GM18867 (cell line): ENCODE measurements at regions not wholly inside any gene's neighbourhood (a gene's known extent, or its start where the extent isn't known, plus 50 kb on each side); places are given as distances from the start of the nearest gene placed in this dataset.
"Not testable (repeated sequence)": the region's sequence is repeated elsewhere in the genome, so short reads cannot be mapped to it uniquely, and the experiment has no call there.

Experiments used
- ATAC-seq: cut with Tn5 transposase; IDR thresholded peaks from one replicate; pipeline ENCODE4 v1.9.1; 2021; ENCODE audit warnings: mild to moderate bottlenecking, moderate library complexity; ENCODE audit not compliant: unreplicated experiment

DNA sequence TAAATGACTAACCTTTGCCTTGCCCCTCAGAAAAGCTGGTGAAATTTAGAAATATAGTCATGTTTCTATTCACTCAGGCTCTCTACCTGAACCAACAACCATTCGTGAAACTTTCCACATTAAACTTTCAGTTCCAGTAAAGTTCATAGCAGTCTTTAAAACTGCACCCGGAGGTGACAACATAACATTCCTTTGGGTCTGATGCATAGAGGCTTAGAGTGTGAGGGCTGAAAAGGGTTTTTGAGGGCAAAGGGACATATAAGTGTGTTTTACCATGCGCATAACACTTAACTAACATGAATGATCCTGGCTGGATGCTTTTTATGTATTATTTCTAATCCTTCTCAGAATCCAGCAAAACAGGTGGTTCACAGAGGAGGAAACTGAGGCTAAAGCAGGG is 471.7 kb upstream of the MCTP2 start:
- no peak for ATAC-seq

DNA sequence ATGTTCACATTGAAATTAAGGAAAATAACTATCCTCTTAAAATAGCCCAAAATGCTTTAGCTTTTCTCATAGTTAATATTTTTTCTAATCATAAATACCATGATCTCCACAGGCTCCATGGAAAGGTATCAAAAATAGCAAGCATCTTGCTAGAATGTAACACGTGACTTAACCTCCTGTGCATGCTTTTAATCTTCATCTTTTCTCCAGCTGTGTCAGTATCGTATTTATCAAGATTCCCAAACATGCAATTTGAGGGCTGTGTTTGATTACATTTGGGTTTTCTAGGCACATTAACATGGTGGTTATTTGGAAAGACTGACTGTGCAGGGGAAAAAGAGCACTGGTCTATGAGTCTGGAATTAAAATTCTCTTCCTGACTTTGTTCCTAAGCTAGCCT is 472.5 kb upstream of the MCTP2 start:
- no peak for ATAC-seq

DNA sequence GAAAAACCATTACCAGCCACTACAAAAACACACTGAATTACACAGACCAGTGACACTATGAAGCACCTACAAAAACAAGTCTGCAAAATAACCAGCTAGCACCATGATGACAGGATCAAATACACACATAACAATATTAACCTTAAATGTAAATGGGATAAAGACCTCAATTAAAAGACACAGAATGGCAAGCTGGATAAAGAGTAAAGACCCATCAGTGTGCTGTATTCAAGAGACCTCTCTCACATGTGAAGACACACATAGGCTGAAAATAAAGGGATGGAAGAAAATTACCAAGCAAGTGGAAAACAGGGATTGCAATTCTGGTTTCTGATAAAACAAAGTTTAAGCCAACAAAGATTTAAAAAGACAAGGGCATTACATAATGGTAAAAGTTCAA is 482.7 kb upstream of the MCTP2 start:
- no peak for ATAC-seq

DNA sequence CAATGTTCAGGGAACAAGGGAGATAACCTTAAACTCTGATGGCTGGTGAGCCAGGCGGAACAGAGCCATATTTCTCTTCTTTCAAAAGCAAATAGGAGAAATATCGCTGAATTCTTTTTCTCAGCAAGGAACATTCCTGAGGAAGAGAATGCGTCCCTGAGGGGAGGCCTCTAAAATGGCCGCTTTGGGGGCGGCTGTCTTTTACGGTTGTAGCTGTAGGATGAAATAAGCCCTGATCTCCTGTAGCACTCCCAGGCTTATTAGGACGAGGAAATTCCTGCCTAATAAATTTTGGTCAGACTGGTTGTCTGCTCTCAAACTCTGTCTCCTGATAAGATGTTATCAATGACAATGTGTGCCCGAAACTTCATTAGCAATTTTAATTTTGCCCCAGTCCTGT is 496.4 kb upstream of the MCTP2 start:
- not testable (repeated sequence) for ATAC-seq

DNA sequence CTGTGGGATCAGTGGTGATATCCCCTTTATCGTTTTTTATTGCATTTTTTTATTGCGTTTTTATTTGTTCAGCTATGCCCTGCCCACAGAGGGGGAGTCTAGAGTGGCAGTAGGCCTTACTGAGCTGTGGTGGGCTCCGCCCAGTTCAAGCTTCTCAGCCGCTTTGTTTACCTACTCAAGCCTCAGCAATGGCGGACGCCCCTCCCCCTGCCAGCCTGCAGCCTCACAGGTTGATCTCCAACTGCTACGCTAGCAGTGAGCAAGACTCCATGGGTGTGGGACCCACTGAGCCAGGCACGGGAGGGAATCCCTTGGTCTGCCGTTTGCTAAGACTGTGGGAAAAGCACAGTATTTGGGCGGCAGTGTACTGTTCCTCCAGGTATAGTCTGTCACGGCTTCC is 500.6 kb upstream of the MCTP2 start:
- no peak for ATAC-seq

DNA sequence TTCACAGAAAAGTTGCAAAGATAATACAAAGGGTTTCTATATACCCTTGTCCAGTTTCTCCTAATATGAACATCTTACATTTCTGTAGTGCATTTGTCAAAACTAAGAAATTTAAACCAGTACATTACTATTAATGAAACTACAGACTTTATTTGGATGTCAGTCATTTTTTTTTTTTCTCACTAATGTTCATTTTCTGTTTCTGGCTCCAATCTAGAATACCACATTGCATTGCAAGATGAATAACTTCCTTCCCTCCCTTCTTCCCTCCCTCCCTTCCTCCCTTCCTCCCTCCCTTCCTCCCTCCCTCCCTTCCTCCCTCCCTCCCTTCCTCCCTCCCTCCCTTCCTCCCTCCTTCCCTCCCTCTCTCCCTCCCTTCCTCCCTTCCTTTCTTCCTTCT is 509.2 kb upstream of the MCTP2 start:
- ATAC-seq: no peak

DNA sequence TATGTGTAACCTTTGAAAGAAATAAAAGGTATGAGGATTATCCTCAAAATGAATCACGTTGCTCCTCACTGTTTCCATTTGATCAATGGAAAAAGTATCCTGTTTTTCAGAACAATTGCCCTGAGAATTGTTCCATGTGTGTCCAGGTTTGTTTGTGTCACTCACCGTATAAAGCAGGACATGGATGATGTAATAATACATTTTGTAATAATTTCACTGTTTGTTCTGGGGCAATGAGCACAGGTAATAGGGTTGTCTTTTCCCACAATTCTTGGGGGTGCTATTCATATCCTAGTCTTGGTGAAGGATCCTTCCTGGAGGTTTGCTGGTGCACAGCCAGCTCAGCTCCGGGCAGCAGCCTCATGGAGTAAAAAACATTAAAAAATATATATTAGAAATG is 510.8 kb upstream of the MCTP2 start:
- ATAC-seq: no peak

DNA sequence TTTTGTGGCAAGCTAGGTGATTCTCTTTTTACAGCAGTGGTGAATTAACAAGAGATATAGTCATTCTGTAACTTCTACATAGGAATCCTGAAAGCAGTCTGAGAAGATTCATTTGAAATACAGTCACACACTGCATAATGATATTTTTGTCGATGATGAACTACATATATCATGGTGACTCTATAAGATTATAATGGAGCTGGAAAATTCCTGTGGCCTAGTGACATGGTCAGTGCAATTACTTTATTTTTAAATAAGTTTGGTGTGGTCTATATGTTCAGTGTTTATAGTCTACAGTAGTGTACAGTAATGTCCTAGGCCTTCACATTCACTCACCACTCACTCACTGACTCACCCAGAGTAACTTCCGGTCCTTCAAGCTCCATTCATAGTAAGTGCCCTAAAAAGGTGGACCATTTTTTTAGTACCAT is 511.4 kb upstream of the MCTP2 start:
- no peak for ATAC-seq

DNA sequence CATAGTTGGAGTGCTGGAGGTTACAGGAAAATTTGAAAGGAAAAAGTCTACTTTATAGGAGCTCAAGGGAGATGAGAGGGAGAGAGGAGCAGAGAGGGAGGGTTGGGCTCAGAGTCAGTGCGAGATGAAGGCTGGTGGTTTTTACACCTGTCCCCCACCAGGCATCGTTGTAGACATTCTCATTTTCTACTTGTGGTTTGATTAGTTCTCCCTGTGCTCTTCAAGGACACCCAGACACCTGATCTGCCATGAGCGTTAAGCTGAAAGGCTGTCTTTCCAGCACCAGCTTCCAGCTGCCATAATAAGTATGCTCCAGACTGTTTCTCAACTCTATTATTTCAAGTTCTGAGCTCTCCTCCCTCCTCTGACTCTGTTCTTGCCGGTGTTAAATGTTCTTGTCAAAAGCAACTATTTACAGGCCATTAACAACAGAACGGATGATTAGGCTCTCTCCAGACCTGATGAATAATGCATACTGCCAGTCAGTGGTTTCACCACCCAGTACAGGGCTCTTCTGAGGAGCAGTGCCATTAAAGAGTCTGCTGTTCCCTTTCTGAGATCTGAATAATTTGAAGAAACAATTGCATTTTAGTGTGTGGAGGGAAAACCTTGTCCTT is 514.6 kb upstream of the MCTP2 start:
- no peak for ATAC-seq

DNA sequence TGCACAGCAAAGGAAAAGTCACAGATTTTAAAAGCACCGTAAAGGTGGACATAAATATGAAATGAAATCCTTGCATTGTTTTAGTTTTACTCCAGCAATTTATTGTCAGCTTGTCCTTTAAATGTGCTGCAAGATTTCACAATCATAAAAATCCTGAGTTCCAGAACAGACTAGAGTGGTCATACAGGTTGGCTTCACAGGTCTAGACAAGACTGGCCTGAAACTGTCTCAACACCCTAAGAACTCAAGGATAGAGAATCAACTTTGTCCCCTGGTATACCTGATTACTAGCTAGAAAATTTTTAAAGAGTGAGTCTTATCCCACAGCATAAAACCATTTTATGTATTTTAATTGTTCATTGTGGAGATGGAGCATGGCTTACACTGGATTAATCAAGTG is 521.7 kb upstream of the MCTP2 start:
- no peak for ATAC-seq

DNA sequence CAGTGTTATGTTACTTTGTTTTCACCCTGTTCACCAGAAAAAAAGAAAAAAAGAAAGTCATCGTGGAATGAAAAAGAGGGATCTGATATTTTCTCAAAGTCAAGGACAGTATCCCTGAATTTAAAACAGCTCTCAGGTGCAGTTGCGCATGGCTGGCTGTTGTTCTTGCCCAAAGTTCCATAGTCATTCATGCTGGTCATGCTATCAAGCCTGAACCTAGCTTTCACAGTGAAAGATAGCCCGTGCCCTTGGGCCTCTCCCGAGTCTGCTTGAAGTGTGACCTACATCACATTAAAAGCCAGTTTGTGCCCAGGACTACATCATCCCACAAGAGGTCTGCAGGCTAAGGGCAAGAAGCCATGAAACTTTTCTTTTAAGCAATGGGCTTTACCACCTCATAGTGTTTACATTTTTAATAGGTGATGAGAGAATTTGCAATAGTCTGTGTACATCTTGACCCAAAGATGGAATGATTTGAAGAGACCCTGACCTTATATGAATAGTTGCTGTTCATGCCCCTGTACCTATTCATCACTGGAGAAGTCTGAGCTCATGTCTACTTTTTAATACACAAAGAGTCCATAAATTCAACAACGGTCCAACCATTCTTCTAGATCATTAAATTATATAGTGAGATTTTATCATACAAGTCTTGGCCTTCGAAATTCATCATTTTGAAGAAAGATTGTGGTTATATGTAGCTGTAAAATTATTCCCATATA is 522.5 kb upstream of the MCTP2 start:
- ATAC-seq: no peak

DNA sequence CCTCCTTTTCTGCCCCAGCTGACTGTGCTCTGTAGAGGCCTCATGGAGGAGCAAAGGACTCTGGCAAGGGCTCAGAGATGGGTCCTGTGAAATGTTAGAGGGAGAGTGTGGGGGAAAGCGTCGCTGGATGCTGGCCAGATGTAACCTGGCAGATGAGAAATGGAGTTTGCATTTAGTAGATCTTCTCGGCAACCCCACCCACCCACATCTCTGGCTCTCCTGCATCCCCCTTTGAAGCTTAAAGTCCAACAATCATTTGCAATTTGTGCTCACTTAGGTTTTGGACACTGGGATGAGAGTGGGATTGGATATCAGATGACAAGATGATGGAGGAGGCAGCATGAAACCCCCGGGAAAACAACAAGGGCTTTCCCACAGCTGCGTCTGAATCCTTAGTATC is 523.6 kb upstream of the MCTP2 start:
- ATAC-seq: no peak

DNA sequence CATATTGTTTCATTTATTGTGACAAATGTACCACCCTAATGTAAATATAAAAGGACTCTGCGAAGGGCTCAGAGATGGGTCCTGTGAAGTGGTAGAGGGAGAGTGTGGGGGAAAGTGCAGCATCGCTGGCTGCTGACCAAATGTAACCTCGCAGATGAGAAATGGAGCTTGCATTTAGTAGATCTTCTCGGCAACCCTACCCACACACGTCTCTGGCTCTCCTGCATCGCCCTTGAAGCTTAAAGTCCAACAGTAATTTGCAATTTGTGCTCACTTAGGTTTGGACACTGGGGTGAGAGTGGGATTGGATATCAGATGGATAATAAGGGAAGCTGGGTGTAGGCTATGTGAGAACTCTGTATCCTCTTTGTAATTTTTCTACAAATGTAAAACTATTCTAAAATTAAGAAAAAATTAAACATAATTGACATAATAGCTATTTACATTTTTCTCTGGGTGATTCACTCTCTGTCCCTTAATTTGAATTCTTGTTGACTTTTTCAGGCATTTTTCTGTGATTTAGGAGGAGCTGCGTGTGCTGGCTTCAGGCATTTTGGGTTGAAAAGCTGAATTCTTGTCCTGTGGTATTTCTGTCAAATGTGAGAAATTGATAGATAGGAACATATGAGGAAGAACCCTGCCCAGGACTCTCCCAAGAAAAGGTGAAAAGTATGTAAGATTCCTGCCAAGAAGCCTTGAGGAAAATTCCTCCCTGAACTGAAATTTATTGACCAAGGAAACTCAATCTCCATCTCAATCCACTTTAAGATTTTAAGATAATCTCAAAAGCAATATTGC is 524.7 kb upstream of the MCTP2 start:
- no peak for ATAC-seq

DNA sequence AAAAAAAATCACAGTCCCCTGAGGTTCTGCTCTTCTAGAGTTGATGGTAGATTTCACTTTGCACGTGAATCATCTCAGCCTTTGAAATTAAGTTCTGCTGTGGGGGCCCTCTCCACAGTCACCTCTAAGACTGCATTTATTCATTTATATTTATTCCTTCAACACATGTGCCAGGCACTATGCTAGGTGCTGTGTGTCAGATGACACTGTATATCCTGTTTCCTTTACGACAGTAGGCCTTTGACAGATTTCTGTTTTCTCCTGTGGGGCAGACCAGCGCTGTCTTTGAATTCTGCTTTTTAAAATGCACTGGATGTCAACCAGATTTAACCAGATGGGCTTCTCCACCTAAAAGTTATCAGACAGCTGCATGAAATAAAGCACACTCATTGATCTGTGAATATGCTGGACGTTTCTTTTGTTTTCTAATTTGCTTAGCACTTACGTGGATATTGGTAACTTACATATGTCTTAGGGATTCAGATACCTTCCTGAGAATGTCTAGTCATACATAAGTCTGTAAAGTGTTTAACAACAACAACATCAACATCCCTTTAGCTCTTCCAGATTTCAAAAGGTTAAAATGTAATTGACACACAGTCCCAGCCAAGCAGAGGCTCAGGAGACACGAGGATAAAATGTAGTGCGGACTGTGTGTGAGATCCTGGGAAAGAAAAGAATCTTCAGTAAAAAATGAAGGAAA is 525.5 kb upstream of the MCTP2 start:
- ATAC-seq: no peak

DNA sequence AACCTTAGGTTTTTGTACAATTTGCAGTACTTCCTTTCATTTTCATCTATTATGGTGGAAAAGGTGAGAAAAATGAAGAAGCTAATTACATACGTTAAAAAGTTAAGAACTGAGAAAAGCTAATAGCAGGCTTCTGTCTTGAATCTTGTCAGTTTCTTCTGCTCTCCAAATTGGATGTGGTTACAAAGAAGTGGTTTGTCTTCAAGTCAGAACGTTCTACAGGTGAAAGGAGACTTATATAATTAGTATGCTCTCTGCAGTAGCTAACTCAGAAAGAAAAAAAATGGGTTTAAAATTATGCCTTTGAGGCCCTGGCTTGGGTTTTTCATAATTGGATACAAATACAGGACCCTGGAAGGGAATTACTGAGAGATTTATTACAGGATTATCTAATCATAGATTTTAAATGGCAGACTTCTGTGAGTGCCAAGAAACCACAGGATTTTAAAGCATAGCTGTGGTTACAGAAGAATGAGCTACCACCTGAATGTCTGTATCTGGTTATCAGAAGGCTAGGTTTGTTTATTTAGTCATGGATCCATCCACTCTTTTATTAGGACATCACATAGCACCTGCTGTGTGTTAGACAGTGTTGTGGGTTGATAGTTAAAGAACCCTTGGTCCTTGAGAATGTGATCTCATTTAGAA is 528.1 kb upstream of the MCTP2 start:
- ATAC-seq: no peak

DNA sequence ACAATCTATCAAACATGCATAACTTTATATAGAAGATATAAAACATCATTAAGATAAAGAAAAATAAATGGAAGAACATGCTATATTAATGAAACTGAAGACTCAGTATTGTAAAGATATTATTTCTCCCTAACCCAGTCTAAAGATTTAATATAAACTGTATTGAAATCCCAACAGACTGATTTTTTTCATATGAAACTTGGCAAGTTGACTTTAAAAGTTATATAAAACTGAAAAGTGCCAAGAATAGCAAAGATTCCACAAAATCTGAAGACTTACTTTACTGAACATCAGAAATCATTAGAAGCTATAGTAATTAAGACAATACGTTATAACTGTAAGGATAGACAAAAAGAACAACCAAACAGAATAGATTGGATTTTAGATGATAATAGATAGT is 531.3 kb upstream of the MCTP2 start:
- ATAC-seq: no peak

DNA sequence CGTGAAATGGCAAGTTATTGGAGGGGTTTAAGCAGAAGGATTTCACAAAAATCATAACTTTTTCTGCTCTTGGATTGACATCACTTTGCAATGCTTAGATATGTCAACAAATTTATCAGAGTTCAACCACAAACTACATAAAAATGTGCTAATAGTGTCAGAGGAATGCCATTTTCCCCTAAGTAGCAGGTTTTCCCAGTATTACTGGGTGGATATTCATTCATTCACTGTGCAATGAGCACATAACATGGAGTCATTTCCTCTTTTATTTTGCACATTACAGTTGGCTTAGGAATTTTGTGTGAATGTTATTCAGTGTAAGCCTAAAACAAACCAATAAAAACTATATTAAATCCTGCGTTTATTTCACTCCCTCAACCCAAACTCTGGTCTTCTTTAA is 537.3 kb upstream of the MCTP2 start:
- ATAC-seq: no peak

DNA sequence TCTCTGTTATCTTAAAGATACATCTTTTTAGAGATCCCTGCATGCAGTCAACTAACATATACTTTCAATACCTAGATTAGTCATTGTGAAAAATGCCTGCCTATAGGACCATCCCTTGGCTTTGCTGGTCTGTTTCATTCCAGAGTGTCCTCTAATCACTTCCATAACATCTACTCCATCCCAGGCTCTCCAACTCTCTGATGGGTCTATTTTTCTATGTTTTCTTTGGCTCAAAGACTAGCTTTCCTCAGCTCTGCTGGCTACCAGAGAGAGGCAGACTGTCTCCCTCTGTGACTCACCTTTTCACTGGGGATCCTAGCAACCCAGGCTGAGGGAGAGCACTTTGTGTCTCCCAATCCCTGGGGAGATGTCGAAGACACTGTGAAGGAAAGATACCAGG is 547.7 kb upstream of the MCTP2 start:
- ATAC-seq: no peak

DNA sequence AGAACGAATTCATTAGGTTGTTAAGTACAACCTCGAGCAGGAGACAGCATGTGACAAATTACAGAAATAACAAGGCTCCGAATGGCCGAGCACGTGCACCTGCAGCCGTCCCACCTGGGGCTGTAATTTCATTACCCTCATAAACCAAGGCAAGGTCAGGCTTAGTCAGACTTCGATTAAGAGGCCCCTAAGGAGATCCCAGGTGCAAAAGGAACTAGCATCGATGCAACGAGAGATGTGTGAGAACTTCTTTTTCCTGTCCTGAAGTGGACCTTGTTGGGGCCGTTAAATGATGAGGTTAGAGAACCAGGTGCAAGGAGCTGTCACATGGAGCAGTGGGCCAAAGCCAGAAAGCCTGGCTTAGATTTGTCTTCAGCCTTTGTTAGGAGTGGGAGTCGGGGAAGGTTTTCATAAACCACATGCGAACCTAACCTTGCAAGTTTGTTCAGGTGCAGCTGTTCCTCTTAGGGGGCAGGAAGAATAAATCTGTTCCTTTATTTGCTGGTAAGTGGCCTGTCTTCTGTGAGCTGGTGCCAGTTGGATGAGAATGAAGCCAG is 559.9 kb upstream of the MCTP2 start:
- ATAC-seq: no peak

DNA sequence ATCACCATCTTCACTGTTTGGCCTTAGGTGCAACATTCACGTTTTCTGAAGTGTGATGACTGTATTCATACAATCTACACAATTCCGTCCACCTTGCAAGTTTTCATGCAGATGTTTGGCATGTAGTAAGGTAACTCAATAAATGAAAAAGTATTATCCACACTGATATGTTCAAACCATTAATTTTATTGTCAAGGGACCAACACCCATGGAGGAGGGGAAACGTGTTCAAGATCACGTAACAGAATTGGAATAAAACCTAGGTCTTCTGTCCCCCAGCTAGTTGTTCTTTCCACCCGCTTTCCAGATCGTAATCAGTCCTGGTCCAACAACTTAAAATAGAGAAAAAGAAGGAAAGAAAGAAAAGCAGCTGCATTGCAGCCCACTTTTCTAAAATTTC is 560.4 kb upstream of the MCTP2 start:
- no peak for ATAC-seq
